HFFc6 (cell line): ENCODE measurements at regions not wholly inside any gene's neighbourhood (a gene's known extent, or its start where the extent isn't known, plus 50 kb on each side); places are given as distances from the start of the nearest gene placed in this dataset.

Experiments used
- DNase-seq: peaks from one replicate; pipeline ENCODE4 v3.0.0-alpha.2; 2018
- H3K27ac Mint-ChIP-seq: 2 replicates; pipeline ENCODE4 v1.8.0; 2020; ENCODE audit warnings: mild to moderate bottlenecking, mixed read lengths
- H3K27me3 Mint-ChIP-seq: 2 replicates; pipeline ENCODE4 v1.8.0; 2021; ENCODE audit warnings: mild to moderate bottlenecking, moderate library complexity, mixed read lengths; ENCODE audit not compliant: insufficient read depth
- H3K36me3 Mint-ChIP-seq: 2 replicates; pipeline ENCODE4 v1.8.0; 2021; ENCODE audit warnings: low read depth, mixed read lengths
- H3K4me1 Mint-ChIP-seq: 2 replicates; pipeline ENCODE4 v1.8.0; 2020; ENCODE audit warnings: low read depth, mixed read lengths
- H3K4me3 Mint-ChIP-seq: 2 replicates; pipeline ENCODE4 v1.8.0; 2020; ENCODE audit warnings: mild to moderate bottlenecking, moderate library complexity, mixed read lengths
- H3K9me3 Mint-ChIP-seq: 2 replicates; pipeline ENCODE4 v1.8.0; 2020; ENCODE audit warnings: mild to moderate bottlenecking, mixed read lengths
- TF ChIP-seq, protein P1 (sequence below): fragments of 200-600 bp; sonication (generic); IDR thresholded peaks from 2 replicates; pipeline ENCODE4 v1.5.0; 2021; ENCODE audit warnings: antibody characterized with exemption, mild to moderate bottlenecking

DNA sequence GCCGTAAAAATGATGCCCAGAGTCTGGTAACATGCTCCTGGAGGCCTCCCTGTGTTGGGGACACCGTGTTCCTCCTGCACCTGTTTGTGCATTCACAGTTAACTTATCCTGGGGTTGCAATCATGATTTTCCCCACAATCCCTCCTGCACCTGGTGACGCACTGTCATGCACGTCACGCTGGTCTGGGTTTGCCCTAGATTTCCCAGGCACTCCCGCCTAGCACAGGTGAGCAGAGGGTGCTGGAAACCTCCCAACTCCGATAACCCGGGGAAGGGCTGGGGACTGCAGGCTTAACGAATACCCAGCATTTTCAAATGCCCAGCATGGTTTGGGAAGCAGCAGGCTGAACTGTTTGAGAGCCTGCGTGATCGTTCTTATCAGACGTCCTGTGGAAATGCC lies 427.1 kb downstream of the TCERG1L start:
- no peak overlapping the region for H3K4me3 Mint-ChIP-seq
- H3K4me1 Mint-ChIP-seq = no peaks in the 10 kb centered on the region
- H3K27me3 Mint-ChIP-seq = no peaks in the 10 kb centered on the region; the same call in 1 of the 2 replicates
- TF ChIP-seq, protein P1, sequence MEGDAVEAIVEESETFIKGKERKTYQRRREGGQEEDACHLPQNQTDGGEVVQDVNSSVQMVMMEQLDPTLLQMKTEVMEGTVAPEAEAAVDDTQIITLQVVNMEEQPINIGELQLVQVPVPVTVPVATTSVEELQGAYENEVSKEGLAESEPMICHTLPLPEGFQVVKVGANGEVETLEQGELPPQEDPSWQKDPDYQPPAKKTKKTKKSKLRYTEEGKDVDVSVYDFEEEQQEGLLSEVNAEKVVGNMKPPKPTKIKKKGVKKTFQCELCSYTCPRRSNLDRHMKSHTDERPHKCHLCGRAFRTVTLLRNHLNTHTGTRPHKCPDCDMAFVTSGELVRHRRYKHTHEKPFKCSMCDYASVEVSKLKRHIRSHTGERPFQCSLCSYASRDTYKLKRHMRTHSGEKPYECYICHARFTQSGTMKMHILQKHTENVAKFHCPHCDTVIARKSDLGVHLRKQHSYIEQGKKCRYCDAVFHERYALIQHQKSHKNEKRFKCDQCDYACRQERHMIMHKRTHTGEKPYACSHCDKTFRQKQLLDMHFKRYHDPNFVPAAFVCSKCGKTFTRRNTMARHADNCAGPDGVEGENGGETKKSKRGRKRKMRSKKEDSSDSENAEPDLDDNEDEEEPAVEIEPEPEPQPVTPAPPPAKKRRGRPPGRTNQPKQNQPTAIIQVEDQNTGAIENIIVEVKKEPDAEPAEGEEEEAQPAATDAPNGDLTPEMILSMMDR = no peak
- no peak overlapping the region for H3K27ac Mint-ChIP-seq
- peaks cover 64% of the 10 kb centered on the region for H3K9me3 Mint-ChIP-seq
- peaks cover 7% of the 10 kb centered on the region; the same call in 1 of the 2 replicates for H3K36me3 Mint-ChIP-seq
- no peak for DNase-seq

DNA sequence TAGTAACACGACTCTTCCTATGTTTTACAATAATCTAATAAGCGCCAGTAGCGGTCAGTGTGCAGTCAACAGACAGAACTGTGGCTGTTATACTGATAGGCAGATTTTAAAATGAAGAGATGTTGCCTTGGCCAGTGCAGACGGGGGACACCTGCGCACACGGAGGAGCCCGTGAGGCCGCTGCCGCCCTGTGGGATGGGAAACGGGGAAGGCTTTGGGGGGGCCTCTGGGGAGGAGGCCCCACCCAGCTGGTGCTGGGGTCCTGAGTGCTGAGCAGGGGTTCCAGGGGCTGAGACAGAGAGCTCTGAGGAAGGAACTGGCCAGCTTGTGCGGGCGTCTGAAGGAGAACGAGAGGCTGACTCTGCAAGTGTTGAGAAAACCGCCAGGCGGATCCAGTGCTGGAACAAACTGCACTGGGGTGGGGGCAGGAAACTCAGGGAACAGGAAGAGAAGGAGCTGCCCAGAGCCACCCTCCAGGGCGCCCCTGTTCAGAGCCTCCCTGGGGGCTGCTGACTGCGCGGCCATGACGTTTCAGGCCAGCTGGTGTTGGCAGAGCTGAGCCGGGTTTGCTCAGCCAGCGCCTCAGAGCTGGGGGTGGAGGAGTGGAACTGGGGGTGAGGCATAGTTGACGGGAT lies 426.4 kb downstream of the TCERG1L start:
- TF ChIP-seq, protein P1 = no peak
- Mint-ChIP-seq H3K4me3 (no peak overlapping the region), H3K4me1 (no peaks in the 10 kb centered on the region), H3K27ac (no peak overlapping the region), H3K27me3 (no peaks in the 10 kb centered on the region; the same call in 1 of the 2 replicates), H3K9me3 (peaks cover 58% of the 10 kb centered on the region), H3K36me3 (peaks cover 7% of the 10 kb centered on the region; the same call in 1 of the 2 replicates)
- no peak for DNase-seq

DNA sequence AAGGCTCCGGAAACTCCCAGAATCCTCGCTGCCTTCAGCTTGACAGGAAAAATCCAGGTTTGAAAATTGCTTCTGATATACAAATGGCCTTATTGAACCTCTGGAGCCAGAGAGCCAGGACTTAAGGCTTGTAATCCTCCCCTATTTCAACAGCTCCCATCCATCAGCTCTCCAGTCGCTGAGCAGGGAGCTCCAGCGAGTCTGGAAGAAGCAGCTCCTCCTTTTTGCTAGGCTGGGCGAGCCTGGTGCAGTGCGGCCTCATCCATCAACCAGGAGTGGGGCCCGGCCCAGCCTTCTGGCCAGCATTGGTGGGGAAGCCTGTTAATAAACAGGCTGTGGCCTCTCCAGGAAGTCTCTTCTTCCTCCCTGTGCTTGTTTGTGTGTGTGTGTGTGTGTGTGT lies 424.4 kb downstream of the TCERG1L start:
- H3K27ac Mint-ChIP-seq = no peak overlapping the region
- H3K9me3 Mint-ChIP-seq = peaks cover 42% of the 10 kb centered on the region
- TF ChIP-seq, protein P1 = no peak
- no peaks in the 10 kb centered on the region for H3K4me1 Mint-ChIP-seq
- H3K27me3 Mint-ChIP-seq = no peaks in the 10 kb centered on the region; the same call in 1 of the 2 replicates
- no peak for DNase-seq
- no peak overlapping the region for H3K4me3 Mint-ChIP-seq
- H3K36me3 Mint-ChIP-seq = peaks cover 7% of the 10 kb centered on the region; the same call in 1 of the 2 replicates

DNA sequence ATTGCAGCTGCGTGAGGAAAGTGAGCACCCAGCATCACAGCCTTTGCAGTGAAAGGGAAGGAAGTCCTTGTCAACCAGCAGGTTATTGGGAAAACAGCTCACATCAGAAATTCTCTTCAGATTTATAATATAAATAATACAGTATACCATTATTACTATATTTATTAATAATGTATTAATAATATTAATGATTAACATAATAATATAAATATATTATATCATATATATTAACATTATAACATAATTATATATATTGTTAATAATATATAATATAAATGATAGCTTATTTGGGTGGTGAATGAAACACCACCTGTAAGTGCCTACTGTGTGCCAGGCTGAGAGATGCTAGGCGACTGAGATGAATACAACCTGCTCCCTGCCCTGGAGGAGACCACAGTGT lies 423.0 kb downstream of the TCERG1L start:
- Mint-ChIP-seq H3K4me1 (no peaks in the 10 kb centered on the region), H3K27ac (no peak overlapping the region), H3K4me3 (no peak overlapping the region), H3K9me3 (peaks cover 49% of the 10 kb centered on the region), H3K27me3 (no peaks in the 10 kb centered on the region; the same call in 1 of the 2 replicates), H3K36me3 (peaks cover 7% of the 10 kb centered on the region; the same call in 1 of the 2 replicates)
- no peak for DNase-seq
- TF ChIP-seq, protein P1 = no peak

DNA sequence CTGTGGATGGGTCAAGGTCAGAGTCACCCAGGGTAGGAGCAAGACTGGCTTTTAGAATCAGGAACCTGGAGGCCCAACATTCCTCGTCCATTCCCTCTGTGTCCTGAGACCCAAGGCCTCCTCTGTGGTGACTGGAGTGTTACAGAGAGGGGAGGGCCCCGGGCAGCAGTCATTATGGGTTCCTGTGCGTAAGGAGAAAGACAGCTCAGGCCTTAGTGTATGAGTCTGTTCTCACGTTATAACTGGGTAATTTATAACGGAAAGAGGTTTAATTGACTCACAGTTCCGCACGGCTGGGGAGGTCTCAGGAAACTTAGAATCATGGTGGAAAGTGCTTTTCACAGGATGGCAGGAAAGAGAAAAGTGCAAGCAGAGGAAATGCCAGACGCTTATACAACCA lies 422.3 kb downstream of the TCERG1L start:
- H3K4me3 Mint-ChIP-seq = no peak overlapping the region
- H3K27me3 Mint-ChIP-seq = no peaks in the 10 kb centered on the region; the same call in 1 of the 2 replicates
- H3K4me1 Mint-ChIP-seq = no peaks in the 10 kb centered on the region
- no peak for DNase-seq
- TF ChIP-seq, protein P1 = no peak
- H3K9me3 Mint-ChIP-seq = peaks cover 50% of the 10 kb centered on the region
- no peak overlapping the region for H3K27ac Mint-ChIP-seq
- peaks cover 7% of the 10 kb centered on the region; the same call in 1 of the 2 replicates for H3K36me3 Mint-ChIP-seq
